CD4-positive, alpha-beta T cell treated with Interleukin-15 for 4 hours (primary cell): ENCODE measurements at regions not wholly inside any gene's neighbourhood (a gene's known extent, or its start where the extent isn't known, plus 50 kb on each side); places are given as distances from the start of the nearest gene placed in this dataset.

Experiments
- DNase-seq: peaks from one replicate; pipeline ENCODE4 v3.0.0-alpha.2; 2020; ENCODE audit warnings: low spot score

DNA sequence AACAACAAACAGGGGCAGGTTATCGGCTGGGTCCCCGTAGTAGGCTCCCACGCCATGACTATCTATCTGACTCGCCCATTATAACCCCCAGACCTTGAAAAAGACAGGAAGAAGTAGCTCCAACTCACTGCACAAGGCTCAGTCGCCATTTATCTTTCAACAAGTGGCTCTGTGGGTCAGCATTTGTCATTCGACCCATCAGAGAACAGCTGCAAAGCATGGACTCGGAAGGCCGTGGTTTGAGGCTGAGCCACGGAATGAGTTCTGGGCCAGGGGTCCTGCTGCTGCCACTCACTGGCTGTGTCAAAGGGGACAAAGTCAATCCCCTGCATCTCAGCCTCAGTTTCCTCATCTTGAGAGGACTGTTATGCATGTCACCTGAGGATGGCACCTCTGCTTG lies 131.0 kb downstream of the DMRTA2 start:
- DNase-seq: no peak

DNA sequence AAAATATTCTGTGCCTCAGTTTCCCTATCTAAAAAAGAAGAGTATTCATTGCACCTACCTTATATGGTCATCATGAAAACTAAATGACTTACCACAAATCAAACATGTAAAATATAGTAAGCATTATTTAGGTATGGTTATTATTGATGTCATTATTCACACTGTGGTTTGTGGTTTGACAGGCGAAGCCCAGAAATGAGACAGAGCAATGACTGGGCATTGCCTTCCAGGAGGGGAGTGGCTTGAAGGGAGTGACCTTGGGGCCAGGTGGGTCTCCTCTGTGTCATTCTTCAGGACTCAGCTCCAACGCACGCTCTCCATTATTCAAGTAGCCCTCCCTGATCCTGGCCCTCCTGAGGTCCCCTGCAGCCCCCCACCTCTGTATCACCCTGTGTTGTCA lies 133.7 kb downstream of the DMRTA2 start:
- no peak for DNase-seq

DNA sequence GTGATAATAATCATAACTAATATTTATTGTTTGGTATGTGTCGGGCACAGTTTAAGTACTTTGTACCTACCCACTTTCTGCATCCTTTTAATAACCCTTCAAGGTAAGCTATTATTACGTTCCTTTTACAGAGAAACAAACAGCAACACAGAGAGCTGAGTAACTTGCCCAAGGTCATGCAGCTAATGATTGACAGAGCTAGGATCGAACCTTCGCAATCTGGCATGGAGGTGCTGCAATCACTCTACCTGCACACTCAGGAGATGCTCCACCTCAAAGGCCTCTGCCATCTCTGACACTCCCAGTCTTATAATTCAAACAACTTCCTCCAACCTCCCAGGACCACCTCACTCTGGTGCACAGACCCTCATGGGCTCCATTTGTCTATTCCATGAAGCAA lies 137.2 kb downstream of the DMRTA2 start:
- DNase-seq: no peak

DNA sequence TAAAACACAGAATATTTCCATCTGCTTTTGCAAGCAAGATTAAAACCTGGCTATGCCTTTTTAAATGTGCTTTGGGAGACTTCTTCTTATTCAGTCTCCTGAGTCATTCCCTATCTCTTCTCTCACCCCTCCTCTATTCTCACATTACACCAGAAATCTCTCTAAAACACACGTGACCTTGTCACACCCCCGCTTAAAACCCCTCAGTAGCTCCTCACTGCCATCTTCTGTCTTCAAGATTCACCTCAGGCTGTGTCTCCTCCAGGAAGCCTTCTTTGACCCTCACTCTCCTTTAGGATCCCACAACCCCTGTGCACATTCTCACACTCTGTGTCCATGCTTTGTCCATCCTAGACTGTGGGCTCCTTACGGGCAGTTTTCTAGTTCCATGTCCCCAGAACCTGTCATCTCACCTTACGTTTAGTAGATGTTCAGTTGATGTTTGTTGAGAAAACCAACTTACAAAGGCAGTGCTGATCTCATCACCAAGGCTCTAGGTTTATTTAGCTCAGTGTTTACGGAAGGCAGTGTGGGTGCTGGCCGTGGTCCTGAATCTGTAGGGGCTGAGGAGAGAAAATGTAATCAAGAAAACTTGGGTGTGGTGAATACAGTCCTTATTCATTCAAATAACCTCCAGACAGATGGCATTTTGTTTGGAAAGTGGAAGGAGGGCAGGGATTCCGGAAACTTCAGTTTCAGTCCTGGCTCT lies 143.5 kb downstream of the DMRTA2 start:
- DNase-seq: no peak

DNA sequence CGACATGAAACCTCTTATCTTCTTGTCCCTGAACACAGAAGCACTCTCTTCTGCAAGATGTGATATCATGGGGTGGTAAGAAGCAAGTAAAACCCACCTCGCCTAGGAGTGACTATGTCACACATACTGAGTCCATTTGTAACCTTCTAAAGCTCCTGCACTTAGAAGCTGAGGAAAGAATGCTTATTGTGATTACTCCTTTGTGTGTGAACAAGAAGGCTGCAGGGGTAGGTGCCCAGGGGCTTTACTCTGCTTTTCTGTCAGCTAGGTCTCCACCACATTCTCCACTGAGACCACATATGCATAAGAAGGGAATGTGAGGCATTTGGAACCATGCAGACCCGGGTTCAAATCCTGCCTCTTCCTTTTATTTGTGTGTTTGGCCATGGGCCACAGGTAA lies 144.3 kb downstream of the DMRTA2 start:
- no peak for DNase-seq

DNA sequence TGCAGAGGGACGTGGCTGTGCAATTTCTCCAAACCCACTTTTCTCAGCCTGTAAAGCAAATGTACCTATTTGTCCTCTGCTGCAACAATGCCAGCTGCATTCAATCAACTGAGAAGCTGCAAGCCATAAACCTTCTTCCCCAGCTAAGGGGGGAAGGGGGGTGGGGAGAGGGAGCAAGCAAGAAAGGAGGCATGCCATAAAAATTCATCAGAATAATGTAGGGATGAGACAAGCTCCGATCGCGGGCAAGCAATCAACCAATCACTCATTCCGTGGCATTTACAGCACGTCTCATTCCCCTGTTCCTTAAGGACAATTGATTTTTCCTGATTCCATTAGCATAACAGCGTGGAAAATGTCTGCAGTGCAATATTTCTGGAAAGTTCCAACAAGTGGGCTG lies 144.8 kb downstream of the DMRTA2 start:
- no peak for DNase-seq

DNA sequence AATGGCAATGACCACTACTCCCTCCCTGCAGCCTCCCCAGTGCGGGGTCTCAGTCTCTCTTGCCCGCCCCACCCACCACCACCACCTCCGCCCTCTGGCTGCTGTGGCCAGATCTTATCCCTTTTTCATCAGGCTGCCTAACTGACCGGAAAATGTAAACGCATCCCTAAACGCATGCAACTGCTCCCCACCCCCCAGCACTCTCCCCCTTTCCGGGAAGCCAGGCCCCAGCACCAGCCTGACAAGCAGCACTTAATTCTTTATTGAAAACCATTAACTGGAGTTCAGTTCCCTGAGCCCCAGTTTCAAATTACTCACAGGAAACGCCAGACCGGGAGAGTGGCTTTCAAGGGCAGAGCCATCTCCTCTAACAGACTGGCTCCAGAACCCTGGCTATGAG lies 147.7 kb downstream of the DMRTA2 start:
- no peak for DNase-seq

DNA sequence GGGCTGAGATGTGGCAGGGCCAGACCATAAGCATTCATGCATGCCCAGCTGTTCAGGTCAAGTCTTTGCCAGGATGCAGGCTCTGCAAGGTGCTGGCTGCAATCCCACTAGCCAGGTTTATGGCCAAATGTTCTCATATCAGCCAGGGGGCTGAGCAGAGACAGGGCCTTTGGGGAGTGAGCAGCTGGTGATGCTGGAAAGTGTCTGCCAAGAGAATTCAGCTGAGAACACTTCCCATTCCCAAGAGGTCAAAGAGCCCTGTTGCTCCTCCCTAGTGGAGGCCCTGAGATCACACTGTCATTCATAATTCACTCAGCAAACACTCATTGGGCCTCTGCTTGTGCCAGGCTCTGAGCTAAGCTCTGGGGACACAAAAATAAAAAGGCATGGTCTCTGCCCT lies 150.3 kb downstream of the DMRTA2 start:
- DNase-seq: no peak

DNA sequence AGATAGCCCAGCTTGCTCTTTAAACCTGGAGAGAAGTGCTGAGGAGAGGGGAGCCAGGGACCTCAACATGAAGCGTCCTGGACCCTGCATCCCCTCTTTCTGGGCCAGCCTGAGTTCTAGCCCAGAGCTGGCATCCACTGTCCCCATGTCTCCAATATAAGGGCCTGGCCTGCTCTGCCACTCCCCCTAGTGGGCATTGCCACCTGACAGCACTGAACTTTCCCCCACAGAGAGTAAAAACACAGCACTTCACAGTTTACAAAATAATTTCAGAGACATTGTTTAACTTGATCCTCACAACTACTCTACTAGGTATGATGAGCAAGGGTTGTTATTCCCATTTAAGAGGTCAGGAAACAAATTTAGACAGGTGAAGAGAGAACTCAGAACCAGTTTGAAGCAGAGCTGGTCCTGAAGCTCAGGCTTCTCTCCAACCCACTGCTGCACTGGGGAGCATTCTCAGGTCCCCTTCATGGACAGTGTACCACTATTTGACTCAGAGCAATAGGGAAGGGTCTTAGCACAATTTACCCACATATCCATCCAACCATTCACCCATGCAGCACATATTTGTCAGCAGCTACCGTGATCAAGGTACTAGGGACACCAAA lies 151.2 kb downstream of the DMRTA2 start:
- DNase-seq: no peak

DNA sequence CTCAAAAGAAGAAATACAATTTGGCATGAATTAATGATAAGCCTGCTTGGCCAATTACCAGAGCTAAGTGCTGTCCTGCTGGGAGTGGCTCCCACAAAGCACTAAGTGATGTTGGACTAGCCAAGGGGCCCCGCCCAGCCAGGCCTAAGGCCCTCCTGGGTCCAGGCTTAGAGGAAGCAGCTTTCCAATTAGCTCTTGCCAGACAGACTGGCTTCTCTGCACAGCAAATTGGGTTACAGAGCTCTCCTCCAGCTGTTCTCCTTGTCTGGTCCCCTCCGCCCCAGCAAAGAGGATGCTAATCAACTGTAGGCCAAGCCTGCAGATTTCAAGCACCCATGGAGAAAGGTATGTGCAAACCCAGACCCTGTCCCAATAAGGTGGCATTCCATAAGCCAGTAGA lies 151.9 kb downstream of the DMRTA2 start:
- no peak for DNase-seq

DNA sequence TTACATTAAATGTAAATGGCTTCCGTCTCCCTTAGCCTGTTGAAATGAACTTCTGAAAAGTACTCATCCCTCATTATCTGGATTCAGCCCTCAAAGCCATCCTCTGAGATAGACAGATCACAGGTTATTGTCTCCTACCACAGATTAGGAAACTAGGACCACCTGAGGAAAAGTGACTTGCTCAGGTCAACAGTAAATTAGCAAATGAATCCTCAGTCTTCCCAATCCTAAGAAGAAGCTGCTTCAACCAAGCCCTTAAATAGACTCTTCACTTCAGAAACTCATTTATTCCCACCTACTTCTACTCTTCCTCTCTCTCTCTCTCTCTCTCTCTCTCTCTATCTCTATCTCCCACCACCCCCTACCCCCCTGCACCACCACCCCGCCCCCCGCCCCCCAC lies 152.3 kb downstream of the DMRTA2 start:
- DNase-seq: no peak

DNA sequence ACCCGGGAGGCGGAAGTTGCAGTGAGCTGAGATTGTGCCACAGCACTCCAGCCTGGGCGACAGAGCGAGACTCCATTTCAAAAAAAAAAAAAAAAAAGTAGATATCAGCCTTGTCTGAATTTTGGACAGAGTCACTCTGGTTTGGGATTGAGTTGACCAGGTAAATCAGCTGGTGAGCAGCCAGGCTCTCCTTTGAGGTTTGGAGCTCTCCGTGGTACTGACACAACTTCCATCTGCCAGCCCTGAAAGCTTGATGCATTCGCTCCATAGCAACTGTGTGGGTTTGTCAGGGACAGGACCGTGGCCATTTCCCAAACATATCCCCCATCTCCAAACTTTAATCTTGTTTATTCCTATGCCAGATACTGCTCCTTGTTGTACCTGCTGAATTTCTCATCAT lies 155.2 kb downstream of the DMRTA2 start:
- no peak for DNase-seq

DNA sequence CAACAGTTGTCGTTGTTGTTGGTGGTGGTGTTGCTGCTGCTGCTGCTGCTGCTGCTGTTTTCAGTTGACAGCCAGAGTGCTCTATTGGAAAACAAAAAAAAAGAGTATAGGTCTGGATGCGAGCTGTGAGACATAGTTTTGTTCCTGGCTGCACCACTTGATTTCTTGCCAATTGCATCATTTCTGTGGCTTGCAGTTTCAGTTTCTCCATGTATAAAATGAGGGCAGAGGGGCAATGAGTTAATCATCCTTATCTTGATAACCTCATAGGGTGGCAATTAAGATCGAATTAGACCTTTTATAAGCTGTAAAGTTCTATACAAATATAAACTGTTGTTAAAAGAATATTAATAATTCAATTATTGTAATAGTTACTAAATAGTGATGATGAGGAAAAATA lies 156.7 kb downstream of the DMRTA2 start:
- DNase-seq: no peak

DNA sequence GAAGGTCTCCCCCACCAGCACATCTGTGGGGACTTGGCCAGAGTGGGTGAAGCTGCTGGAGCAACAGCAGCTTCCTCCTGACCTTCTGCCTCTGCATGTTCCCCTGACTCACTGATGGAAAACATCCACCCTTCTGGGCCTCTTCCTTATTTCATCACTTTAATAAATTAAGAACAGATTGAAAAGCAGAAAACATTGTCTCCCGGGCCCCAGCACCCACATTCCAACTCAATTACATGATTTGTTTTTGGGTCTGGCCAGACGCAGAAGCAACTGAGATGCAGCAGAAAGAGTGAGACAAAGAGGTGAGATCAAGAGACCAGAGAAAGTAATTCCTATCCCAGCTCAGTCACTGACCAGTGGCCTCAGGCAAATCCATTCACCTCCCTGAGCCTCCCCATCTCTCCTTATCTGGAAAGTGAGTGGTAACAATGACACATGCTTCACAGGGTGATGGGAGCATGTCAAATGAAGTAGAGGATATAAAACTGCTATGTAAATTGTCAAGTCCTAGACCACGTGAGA lies 157.1 kb downstream of the ELAVL4 start:
- no peak for DNase-seq

DNA sequence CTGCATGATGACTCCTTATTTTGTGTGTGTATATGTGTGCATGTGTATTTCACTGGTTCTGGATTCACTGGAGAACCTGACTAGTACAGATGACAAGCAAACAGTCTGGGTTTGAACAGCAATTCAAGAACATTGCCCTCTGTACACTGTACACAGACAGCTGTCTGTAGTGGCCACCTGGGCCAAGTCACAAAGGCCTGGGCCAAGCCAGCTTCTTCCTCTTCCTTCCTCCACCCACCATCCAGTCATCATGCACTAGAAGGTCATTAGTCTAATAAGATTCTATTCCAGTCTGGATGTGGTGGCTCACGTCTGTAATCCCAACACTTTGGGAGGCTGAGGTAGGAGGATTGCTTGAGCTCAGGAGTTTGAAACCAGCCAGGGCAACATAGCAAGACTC lies 155.9 kb downstream of the ELAVL4 start:
- no peak for DNase-seq

DNA sequence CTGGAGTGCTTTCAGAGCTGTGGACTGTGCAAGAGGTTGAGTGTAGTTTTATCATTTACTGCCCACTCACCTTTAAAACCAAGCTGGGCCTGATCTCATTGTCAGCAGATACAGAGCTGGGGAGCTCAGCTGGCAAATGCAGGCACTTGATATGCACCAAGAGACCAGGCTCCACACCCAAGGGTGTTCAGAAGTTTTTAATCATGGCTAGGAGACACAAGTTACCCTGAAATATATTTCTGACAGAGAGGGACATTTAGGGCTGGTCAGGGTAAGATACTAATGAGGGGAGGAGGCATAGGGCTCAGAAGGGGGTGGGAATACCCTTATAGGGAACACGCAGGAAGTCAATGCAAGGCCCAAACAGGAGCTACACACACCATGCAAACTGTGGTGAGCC lies 153.7 kb downstream of the ELAVL4 start:
- DNase-seq: no peak

DNA sequence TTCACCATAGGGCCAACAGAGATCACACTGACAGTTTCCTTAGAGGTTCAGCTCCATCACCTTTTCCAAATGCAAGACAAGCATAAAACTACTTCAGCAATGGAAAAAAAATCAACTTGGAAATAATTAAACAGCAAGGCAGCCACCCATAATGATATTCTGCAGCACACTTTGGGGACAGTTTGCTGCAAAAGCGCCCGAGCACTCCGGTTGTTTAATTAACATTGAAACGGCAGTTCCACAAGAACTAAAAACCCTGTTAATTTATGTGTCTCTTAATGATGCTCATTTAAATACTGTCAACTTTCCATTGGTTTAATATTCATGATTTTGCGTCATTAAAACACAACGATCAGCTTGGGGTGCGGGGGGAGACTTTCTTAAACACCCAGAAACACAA lies 153.2 kb downstream of the ELAVL4 start:
- no peak for DNase-seq

DNA sequence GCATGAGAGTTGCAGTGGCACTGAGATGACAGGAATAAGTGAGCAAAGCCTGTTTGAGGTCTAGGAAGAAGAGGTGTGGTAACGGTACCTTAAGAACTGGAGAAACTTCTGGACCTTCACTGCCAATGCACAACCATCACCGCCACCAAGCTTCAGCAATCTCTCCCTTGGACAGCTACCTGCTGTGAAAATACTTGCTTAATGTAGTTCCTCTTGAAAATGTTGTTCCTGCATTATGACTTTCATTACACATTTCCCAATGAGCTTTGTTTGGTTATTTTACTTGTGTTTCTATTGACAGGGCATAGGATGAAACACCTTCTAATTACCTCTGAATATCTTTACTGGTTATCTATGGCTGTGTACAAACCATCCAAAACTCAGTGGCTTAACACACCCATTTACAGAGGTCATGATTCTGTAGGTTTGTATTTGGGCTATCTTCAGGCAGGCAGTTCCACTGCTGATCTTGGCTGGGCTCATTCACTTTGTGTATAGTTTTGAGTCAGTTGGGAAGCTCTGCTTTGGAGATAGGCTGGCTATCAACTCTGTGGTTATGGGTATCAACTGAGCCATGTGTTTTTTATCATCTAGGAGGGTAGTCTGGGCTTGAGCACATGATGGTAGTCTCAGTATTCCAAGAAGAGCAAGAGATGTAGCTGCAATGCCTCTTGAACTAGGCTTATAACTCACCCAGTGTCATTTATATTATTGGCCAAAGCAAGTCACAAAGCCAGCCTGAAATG lies 149.4 kb downstream of the ELAVL4 start:
- DNase-seq: no peak

DNA sequence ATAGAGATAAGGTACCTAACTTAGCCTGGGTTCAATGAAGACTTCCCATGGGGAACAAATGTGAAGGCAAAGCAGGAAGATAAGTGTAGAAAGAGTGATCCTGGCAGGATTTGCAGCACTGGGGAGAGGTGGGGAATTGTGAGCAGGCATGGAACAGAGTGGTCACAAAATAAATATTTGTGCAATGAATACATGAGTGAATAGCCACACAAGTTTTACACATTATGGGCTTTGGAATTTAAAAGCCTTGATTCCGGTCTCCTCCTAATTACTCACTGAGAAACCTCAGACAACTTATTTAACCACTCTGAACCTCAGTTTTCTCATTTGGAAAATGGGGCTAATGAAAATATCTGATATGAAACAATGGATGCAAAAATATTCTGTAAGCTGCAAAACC lies 148.3 kb downstream of the ELAVL4 start:
- no peak for DNase-seq
